MCF 10A (cell line): ENCODE measurements at regions not wholly inside any gene's neighbourhood (a gene's known extent, or its start where the extent isn't known, plus 50 kb on each side); places are given as distances from the start of the nearest gene placed in this dataset.

Experiments used
- BruUV-seq: library from RNA; stranded (reverse); fragments of 400-500 nt; replicated peaks from 2 replicates; lab custom pipeline; 2021; lab: Mats Ljungman, UMichigan
- CTCF ChIA-PET: fragments of 300-600 bp; sonication (Branson Sonifier 250); formaldehyde crosslinking; extraction: SDS; loops from one replicate; lab custom pipeline; 2021; ENCODE audit warnings: antibody characterized with exemption, inconsistent platforms; lab: Yijun Ruan, JAX
- POLR2A ChIA-PET: fragments of 300-600, 350-650 bp; sonication (Branson Sonifier 250); formaldehyde crosslinking; extraction: SDS; loops from one replicate; lab custom pipeline; 2020; ENCODE audit warnings: antibody characterized with exemption, inconsistent platforms; lab: Yijun Ruan, JAX
- DNase-seq: peaks from one replicate; pipeline ENCODE4 v3.0.0-alpha.2; 2018; ENCODE audit not compliant: unreplicated experiment
- H3K27ac Mint-ChIP-seq: one replicate; pipeline ENCODE4 v1.8.0; 2022; ENCODE audit warnings: mild to moderate bottlenecking, low read depth, mixed read lengths; ENCODE audit not compliant: unreplicated experiment
- H3K27me3 Mint-ChIP-seq: one replicate; pipeline ENCODE4 v1.8.0; 2022; ENCODE audit warnings: mixed read lengths; ENCODE audit not compliant: insufficient read depth, unreplicated experiment
- H3K36me3 Mint-ChIP-seq: one replicate; pipeline ENCODE4 v1.8.0; 2022; ENCODE audit warnings: mild to moderate bottlenecking, moderate library complexity, mixed read lengths; ENCODE audit not compliant: insufficient read depth, unreplicated experiment
- H3K4me1 Mint-ChIP-seq: one replicate; pipeline ENCODE4 v1.8.0; 2022; ENCODE audit warnings: mixed read lengths; ENCODE audit not compliant: insufficient read depth, unreplicated experiment
- H3K4me3 Mint-ChIP-seq: one replicate; pipeline ENCODE4 v1.8.0; 2022; ENCODE audit warnings: mild to moderate bottlenecking, moderate library complexity, mixed read lengths; ENCODE audit not compliant: unreplicated experiment
- H3K9me3 Mint-ChIP-seq: one replicate; pipeline ENCODE4 v1.8.0; 2022; ENCODE audit warnings: mixed read lengths; ENCODE audit not compliant: unreplicated experiment
- intact Hi-C: fragments of 100-400 bp; cut with micrococcal nuclease; formaldehyde crosslinking; loops from 2 replicates; pipeline ENCODE4 v1.14.1; 2022
- TF ChIP-seq, protein P1 (sequence below): fragments of 200-600 bp; IDR thresholded peaks from one replicate; pipeline ENCODE4 v1.8.0; 2022; ENCODE audit warnings: antibody characterized with exemption, mild to moderate bottlenecking; ENCODE audit not compliant: unreplicated experiment

DNA sequence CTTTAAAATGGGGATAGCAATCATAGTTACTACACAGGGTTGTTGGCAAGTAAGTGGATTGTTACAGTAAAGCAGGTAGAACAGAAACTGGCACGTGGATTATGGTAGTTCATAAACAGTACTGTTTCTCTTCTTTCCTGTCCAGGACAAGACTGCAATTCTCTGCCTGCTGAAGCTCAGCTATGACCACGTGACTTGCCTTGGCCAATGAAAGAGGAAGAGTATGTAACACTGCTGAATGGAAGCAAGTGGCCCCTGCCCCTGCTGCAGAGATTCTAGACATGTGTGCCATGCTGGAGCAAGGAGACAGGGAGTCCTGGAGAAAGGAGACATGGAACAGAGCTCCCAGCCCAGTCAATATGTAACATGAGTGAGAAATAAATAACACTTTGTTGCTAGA, 66.6 kb upstream of the TOX3 start:
- no peaks in the 10 kb centered on the region for H3K27me3 Mint-ChIP-seq
- DNase-seq: no peak
- peaks cover 41% of the 10 kb centered on the region for H3K9me3 Mint-ChIP-seq
- no peak overlapping the region for H3K27ac Mint-ChIP-seq
- intact Hi-C loops: no loop called here
- TF ChIP-seq, protein P1, sequence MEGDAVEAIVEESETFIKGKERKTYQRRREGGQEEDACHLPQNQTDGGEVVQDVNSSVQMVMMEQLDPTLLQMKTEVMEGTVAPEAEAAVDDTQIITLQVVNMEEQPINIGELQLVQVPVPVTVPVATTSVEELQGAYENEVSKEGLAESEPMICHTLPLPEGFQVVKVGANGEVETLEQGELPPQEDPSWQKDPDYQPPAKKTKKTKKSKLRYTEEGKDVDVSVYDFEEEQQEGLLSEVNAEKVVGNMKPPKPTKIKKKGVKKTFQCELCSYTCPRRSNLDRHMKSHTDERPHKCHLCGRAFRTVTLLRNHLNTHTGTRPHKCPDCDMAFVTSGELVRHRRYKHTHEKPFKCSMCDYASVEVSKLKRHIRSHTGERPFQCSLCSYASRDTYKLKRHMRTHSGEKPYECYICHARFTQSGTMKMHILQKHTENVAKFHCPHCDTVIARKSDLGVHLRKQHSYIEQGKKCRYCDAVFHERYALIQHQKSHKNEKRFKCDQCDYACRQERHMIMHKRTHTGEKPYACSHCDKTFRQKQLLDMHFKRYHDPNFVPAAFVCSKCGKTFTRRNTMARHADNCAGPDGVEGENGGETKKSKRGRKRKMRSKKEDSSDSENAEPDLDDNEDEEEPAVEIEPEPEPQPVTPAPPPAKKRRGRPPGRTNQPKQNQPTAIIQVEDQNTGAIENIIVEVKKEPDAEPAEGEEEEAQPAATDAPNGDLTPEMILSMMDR: no peak
- POLR2A ChIA-PET: no interaction called here
- H3K4me3 Mint-ChIP-seq: no peak overlapping the region
- H3K36me3 Mint-ChIP-seq: no peaks in the 10 kb centered on the region
- no peaks in the 10 kb centered on the region for H3K4me1 Mint-ChIP-seq
- no TSS peak for BruUV-seq
- CTCF ChIA-PET: interaction anchor here (0.5 kb wide), 1 partner anchor 299 kb away, joined by 3 read pairs; no protein-coding TSS in a partner anchor

DNA sequence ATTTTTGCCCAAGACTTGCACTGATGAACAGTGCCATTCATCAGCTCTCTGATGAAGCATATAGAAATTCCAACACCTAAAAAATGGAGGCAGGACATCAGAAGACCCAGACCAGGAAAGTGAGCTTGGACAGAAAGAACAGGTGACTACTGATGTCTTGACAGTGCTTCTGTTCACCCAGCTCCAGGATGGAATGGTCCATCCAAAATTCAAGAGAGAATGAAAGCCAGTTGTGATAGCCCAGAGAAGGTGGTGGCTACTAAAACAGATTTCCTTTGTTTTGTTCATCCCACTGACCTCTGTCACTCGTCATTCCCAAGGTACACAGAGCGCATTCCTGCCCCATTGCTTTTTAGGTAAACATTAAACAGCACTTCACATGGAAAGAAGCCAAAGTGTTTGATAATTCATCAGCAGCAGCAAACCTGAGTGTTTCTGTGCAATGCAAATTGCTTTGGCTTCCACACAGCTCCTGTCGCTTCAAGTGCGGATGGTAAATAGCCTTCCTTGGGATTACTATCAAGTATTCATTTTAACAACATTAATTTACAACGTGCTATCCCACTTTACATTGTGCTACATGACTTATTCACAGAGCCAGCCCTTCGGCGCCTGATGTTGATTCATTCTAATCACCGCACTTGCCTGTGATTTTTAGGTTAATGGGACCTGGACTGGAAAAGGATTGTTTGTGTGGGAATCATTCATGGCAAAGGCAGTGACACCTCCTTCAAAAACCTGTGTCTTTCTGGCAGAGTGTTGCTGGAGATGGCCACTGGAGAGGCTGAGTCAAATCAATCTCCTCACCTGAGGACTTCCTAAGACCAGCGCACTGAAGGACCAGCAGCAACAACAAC, 65.1 kb upstream of the TOX3 start:
- intact Hi-C loops: no loop called here
- BruUV-seq: no TSS peak
- CTCF ChIA-PET: interaction anchor here (1.0 kb wide), 1 partner anchor 13 kb away, joined by 3 read pairs; no protein-coding TSS in a partner anchor

DNA sequence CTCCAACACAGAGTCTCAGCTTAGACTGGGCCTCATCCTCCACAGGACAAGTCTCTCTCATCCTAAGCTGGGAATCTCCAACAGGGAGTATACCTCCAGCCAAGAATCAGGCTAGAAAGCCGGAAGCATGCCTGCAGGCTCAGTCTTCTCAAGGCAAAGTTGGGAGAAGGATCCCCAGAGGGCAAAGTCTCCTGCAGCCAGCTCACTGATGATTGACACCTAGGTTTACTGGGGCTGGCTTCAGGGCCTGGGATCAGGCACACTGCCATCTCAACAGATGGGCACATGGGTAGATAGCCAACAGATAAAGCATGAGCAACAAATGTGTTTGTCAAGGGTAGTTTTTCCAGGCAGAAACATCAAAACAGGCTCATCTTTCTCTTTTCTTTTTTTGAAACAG, 56.1 kb upstream of the TOX3 start:
- H3K4me1 Mint-ChIP-seq: no peaks in the 10 kb centered on the region

More for the DNA sequence above, 65.1 kb upstream of the TOX3 start:
- no peaks in the 10 kb centered on the region for H3K27me3 Mint-ChIP-seq
- no peak for DNase-seq
- no peak overlapping the region for H3K4me3 Mint-ChIP-seq
- H3K4me1 Mint-ChIP-seq: no peaks in the 10 kb centered on the region
- TF ChIP-seq, protein P1: no peak
- POLR2A ChIA-PET: no interaction called here
- H3K36me3 Mint-ChIP-seq: no peaks in the 10 kb centered on the region
- peaks cover 35% of the 10 kb centered on the region for H3K9me3 Mint-ChIP-seq
- no peak overlapping the region for H3K27ac Mint-ChIP-seq

More for the DNA sequence above, 56.1 kb upstream of the TOX3 start:
- DNase-seq: no peak
- ChIA-PET POLR2A (no interaction called here), CTCF (no interaction called here)
- H3K4me3 Mint-ChIP-seq: no peak overlapping the region
- intact Hi-C loops: no loop called here
- peaks cover 24% of the 10 kb centered on the region for H3K9me3 Mint-ChIP-seq
- H3K36me3 Mint-ChIP-seq: no peaks in the 10 kb centered on the region
- TF ChIP-seq, protein P1: no peak
- no peaks in the 10 kb centered on the region for H3K27me3 Mint-ChIP-seq
- no peak overlapping the region for H3K27ac Mint-ChIP-seq
- BruUV-seq: no TSS peak
